Upper lobe of right lung (tissue), 1 donor: ENCODE measurements at regions not wholly inside any gene's neighbourhood (a gene's known extent, or its start where the extent isn't known, plus 50 kb on each side); places are given as distances from the start of the nearest gene placed in this dataset.
"Not testable (repeated sequence)": the region's sequence is repeated elsewhere in the genome, so short reads cannot be mapped to it uniquely, and the experiment has no call there.

ENCODE experiments used
- ATAC-seq: fragments of 200-7000 bp; cut with Tn5 transposase; one replicate; pipeline ENCODE4 v1.9.1; 2020; ENCODE audit warnings: mild to moderate bottlenecking, moderate library complexity
- DNase-seq: peaks from one replicate; pipeline ENCODE4 v3.0.0-alpha.2; 2020
- H3K27ac ChIP-seq: fragments of 200-600 bp; one replicate; pipeline ENCODE4 v1.8.0; 2022
- H3K27me3 ChIP-seq: fragments of 200-600 bp; one replicate; pipeline ENCODE4 v1.8.0; 2022; ENCODE audit warnings: mild to moderate bottlenecking
- H3K36me3 ChIP-seq: fragments of 200-600 bp; one replicate; pipeline ENCODE4 v1.8.0; 2022
- H3K4me1 ChIP-seq: fragments of 200-600 bp; one replicate; pipeline ENCODE4 v1.8.0; 2022
- H3K4me3 ChIP-seq: fragments of 200-600 bp; one replicate; pipeline ENCODE4 v1.8.0; 2022; ENCODE audit warnings: mild to moderate bottlenecking
- H3K9me3 ChIP-seq: fragments of 200-600 bp; one replicate; pipeline ENCODE4 v1.8.0; 2022
- CTCF ChIP-seq: fragments of 200-600 bp; IDR thresholded peaks from one replicate; pipeline ENCODE4 v1.8.0; 2022; ENCODE audit warnings: antibody characterized with exemption
- intact Hi-C: fragments of 100-400 bp; cut with DNase I; formaldehyde crosslinking; loops from one replicate; pipeline ENCODE4 v1.11.0; 2022
- donor health status: DM: no; HTN: yes; CAD: no; lungs with severe emphysema.

GRCh38 chr14:88985654-88986053, 161.2 kb downstream of the TTC8 start:
- no peak for TF ChIP-seq CTCF
- intact Hi-C loops = no loop called here
- no peak for ATAC-seq
- Histone ChIP-seq H3K27me3 (no peaks in the 10 kb centered on the region), H3K27ac (no peak overlapping the region), H3K36me3 (no peaks in the 10 kb centered on the region), H3K9me3 (no peaks in the 10 kb centered on the region), H3K4me1 (no peaks in the 10 kb centered on the region), H3K4me3 (no peak overlapping the region)
- no peak for DNase-seq

GRCh38 chr14:88986146-88986841, 161.8 kb downstream of the TTC8 start:
- no peak overlapping the region for H3K27ac ChIP-seq
- H3K27me3 ChIP-seq = no peaks in the 10 kb centered on the region
- intact Hi-C loops = no loop called here
- peak; percentile 26 for ATAC-seq
- no peaks in the 10 kb centered on the region for H3K4me1 ChIP-seq
- H3K9me3 ChIP-seq = no peaks in the 10 kb centered on the region
- no peak overlapping the region for H3K4me3 ChIP-seq
- H3K36me3 ChIP-seq = no peaks in the 10 kb centered on the region
- TF ChIP-seq CTCF = no peak
- no peak for DNase-seq

- H3K27ac ChIP-seq, ATAC-seq, H3K9me3 ChIP-seq, H3K36me3 ChIP-seq, H3K4me1 ChIP-seq, H3K27me3 ChIP-seq, H3K4me3 ChIP-seq, DNase-seq, intact Hi-C loops: not testable (repeated sequence)
Observed at GRCh38 chr14:88986908-88987307, 162.5 kb downstream of the TTC8 start.

GRCh38 chr14:88987516-88987915, 163.1 kb downstream of the TTC8 start:
- Histone ChIP-seq H3K27me3 (no peaks in the 10 kb centered on the region), H3K36me3 (no peaks in the 10 kb centered on the region), H3K9me3 (no peaks in the 10 kb centered on the region), H3K4me1 (no peaks in the 10 kb centered on the region), H3K27ac (no peak overlapping the region), H3K4me3 (no peak overlapping the region)
- intact Hi-C loops = no loop called here
- DNase-seq (no peak), ATAC-seq (no peak)
- no peak for TF ChIP-seq CTCF

GRCh38 chr14:88989911-88990310, 165.5 kb downstream of the TTC8 start:
- Histone ChIP-seq H3K4me1 (no peaks in the 10 kb centered on the region), H3K4me3 (no peak overlapping the region), H3K27ac (no peak overlapping the region), H3K36me3 (no peaks in the 10 kb centered on the region), H3K27me3 (no peaks in the 10 kb centered on the region), H3K9me3 (no peaks in the 10 kb centered on the region)
- intact Hi-C loops = no loop called here
- no peak for TF ChIP-seq CTCF
- ATAC-seq (no peak), DNase-seq (no peak)

GRCh38 chr14:88990856-88991255, 166.4 kb downstream of the TTC8 start:
- no peak for TF ChIP-seq CTCF
- H3K9me3 ChIP-seq = no peaks in the 10 kb centered on the region
- H3K36me3 ChIP-seq = no peaks in the 10 kb centered on the region
- H3K4me1 ChIP-seq = peaks cover 3% of the 10 kb centered on the region
- ATAC-seq (no peak), DNase-seq (no peak)
- H3K4me3 ChIP-seq = no peak overlapping the region
- intact Hi-C loops = no loop called here
- no peaks in the 10 kb centered on the region for H3K27me3 ChIP-seq
- H3K27ac ChIP-seq = no peak overlapping the region
